GM04503 (cell line): ENCODE measurements at regions not wholly inside any gene's neighbourhood (a gene's known extent, or its start where the extent isn't known, plus 50 kb on each side); places are given as distances from the start of the nearest gene placed in this dataset.

Experiments used
- DNase-seq: peaks from one replicate; pipeline ENCODE4 v3.0.0-alpha.2; 2012; ENCODE audit warnings: low read depth

DNA sequence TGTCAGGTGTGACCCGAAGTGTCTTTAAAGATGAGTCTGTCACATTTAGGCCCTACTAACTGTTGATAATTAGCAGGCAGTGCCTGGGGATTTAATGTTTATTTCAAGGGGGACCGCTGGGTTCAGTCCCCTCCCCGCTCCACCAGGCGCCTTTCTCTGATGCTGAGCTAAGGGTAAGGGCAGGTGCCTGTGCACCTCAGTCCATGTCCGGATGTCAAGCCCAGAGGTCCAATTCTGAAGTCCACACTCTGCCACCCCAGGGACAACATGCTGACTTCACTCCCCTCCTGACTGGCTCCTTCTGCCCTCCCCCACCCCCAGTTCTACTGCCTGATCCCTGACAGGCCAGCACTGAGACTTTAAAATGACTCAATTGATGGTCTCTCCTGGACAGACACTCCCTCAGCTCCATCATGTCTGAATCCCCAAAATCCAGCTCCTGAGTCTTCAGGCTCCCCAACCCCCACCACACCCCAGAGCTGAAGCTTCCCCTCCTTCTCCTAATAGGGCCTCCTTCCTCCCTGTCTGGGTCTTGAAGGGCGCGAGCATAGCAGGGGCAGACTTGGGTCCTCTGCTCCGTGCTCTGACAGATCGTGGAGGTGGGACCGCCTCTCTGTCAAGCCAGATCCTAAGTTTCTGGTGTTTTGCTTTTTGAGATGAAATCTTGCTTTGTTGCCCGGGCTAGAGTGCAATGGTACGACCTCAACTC is 49.8 kb upstream of the ANO1 start:
- no peak for DNase-seq
